HepG2 (cell line): ENCODE measurements at regions not wholly inside any gene's neighbourhood (a gene's known extent, or its start where the extent isn't known, plus 50 kb on each side); places are given as distances from the start of the nearest gene placed in this dataset.

Experiments
- ATAC-seq: fragments of 200-7000 bp; cut with Tn5 transposase; 3 replicates; pipeline ENCODE4 v1.9.1; 2020; ENCODE audit warnings: mild to moderate bottlenecking, moderate library complexity
- BruUV-seq: library from RNA; stranded (reverse); fragments of 400-500 nt; replicated peaks from 2 replicates; lab custom pipeline; 2021; lab: Mats Ljungman, UMichigan
- CTCF ChIA-PET: fragments of 300-600 bp; formaldehyde crosslinking; extraction: SDS; loops from one replicate; lab custom pipeline; 2021; ENCODE audit warnings: low total read pairs, inconsistent platforms, low intra/inter-chr PET ratio; lab: Yijun Ruan, JAX
- POLR2A ChIA-PET: fragments of 350-600 bp; sonication (Branson Sonifier 250); formaldehyde crosslinking; loops from one replicate; lab custom pipeline; 2020; ENCODE audit warnings: antibody characterized with exemption, inconsistent platforms; lab: Yijun Ruan, JAX
- DNase-seq: peaks from one replicate; pipeline ENCODE4 v3.0.0-alpha.2; 2015; ENCODE audit warnings: low spot score
- FAIRE-seq: peaks from 3 replicates; lab custom pipeline; 2011; peaks lifted over from hg19 to GRCh38; lab: Jason Lieb, UNC
- H2AFZ ChIP-seq: one replicate; pipeline ENCODE4 v1.6.1; 2011; ENCODE audit warnings: low read length, inconsistent platforms
- H3K27ac ChIP-seq: fragments of 300-600 bp; 3 replicates; pipeline ENCODE4 v1.8.0; 2011; ENCODE audit warnings: mixed run types, mild to moderate bottlenecking, mixed read lengths, low read length, inconsistent platforms; ENCODE audit not compliant: insufficient read depth; ENCODE audit errors: extremely low read length
- H3K27me3 ChIP-seq, 2 experiments: fragments of 200-600 bp in 1 of 2; 2 replicates in 1 of 2; 3 replicates in 1 of 2; pipeline versions ENCODE4 v1.6.0 to v1.8.0; 2011; ENCODE audit warnings: low read length in 2 of 2, mild to moderate bottlenecking in 2 of 2, moderate library complexity in 2 of 2, inconsistent platforms in 1 of 2; ENCODE audit not compliant: insufficient read depth in 2 of 2, control insufficient read depth in 1 of 2
- H3K36me3 ChIP-seq, 2 experiments: fragments of 200-600 bp in 1 of 2; replicated peaks in 1 of 2; 2 replicates in 1 of 2; 3 replicates in 1 of 2; pipeline versions ENCODE4 v1.5.1 to v1.8.0; 2011; ENCODE audit warnings: low read length in 2 of 2, inconsistent platforms in 1 of 2; ENCODE audit not compliant: insufficient read depth in 2 of 2, control insufficient read depth in 1 of 2
- H3K4me1 ChIP-seq: 2 replicates; pipeline ENCODE4 v1.5.1; 2012; ENCODE audit warnings: low read length, inconsistent platforms; ENCODE audit not compliant: insufficient read depth
- H3K4me2 ChIP-seq: 2 replicates; pipeline ENCODE4 v1.6.0; 2011; ENCODE audit warnings: low read depth, low read length, inconsistent platforms
- H3K4me3 ChIP-seq, 3 experiments: fragments of 200-600 bp in 1 of 3; sonication (generic), shearing (Covaris generic) in 1 of 3; replicated peaks in 1 of 3; 2 replicates each; pipeline ENCODE4 v1.5.1; 2011 to 2016; ENCODE audit warnings: low read length in 3 of 3, inconsistent platforms in 2 of 3, low read depth in 2 of 3, mild to moderate bottlenecking in 2 of 3, control low read depth in 1 of 3, mixed read lengths in 1 of 3; ENCODE audit not compliant: insufficient read depth in 1 of 3
- H3K79me2 ChIP-seq: one replicate; pipeline ENCODE4 v1.6.1; 2011; ENCODE audit warnings: low read length, inconsistent platforms; ENCODE audit not compliant: insufficient read depth
- H3K9ac ChIP-seq: 2 replicates; pipeline ENCODE4 v1.6.0; 2011; ENCODE audit warnings: mild to moderate bottlenecking, low read depth, low read length, inconsistent platforms; ENCODE audit not compliant: insufficient read depth
- H3K9me3 ChIP-seq: 2 replicates; pipeline ENCODE4 v1.5.1; 2012; ENCODE audit warnings: mild to moderate bottlenecking, low read length
- H4K20me1 ChIP-seq: 2 replicates; pipeline ENCODE4 v1.6.0; 2011; ENCODE audit warnings: inconsistent platforms, mild to moderate bottlenecking, low read length, moderate library complexity; ENCODE audit not compliant: insufficient read depth
- CBX1 ChIP-seq: IDR thresholded peaks from one replicate; pipeline ENCODE4 v1.6.1; 2016; ENCODE audit warnings: antibody characterized with exemption, low read depth
- CEBPB ChIP-seq: IDR thresholded peaks from 2 replicates; pipeline ENCODE4 v1.6.1; 2011; ENCODE audit warnings: low read depth, low read length, improper control_type of control experiment, borderline replicate concordance
- MAFK ChIP-seq, 2 experiments: IDR thresholded peaks in 1 of 2; conservative IDR thresholded peaks in 1 of 2; 2 replicates each; pipeline ENCODE4 v1.6.1; 2011; ENCODE audit warnings: improper control_type of control experiment in 2 of 2, low read length in 2 of 2
- ZNF317 ChIP-seq: sonication (generic); formaldehyde crosslinking; IDR thresholded peaks from 2 replicates; pipeline ENCODE4 v1.5.0; 2020; ENCODE audit warnings: mild to moderate bottlenecking, missing genetic modification reagents
- ZNF710 ChIP-seq: sonication (generic); formaldehyde crosslinking; IDR thresholded peaks from 2 replicates; pipeline ENCODE4 v1.5.0; 2020; ENCODE audit warnings: mild to moderate bottlenecking, missing genetic modification reagents, borderline replicate concordance
- WGBS: methylation state at CpG from one replicate; pipeline ENCODE4 v1.1.6; 2017; ENCODE audit warnings: low lambda C conversion rate; 5-methylcytosine and 5-hydroxymethylcytosine counted together
- in situ Hi-C: cut with HindIII; loops from 2 replicates; pipeline ENCODE4 v1.10.0; 2017; ENCODE audit warnings: low pct_unique_long_range_greater_than_20kb; ENCODE audit not compliant: extremely low pct_ligation_motif_present
- intact Hi-C: fragments of 100-400 bp; cut with micrococcal nuclease; formaldehyde crosslinking; loops from one replicate; pipeline ENCODE4 v1.10.0; 2022; ENCODE audit not compliant: unreplicated experiment

GRCh38 chr5:99023330-99023729, 94.5 kb upstream of the CHD1 start:
- CTCF ChIA-PET, result no interaction called here
- no peaks in the 10 kb centered on the region for H3K36me3 ChIP-seq
- FAIRE-seq, result no peak
- no TSS peak for BruUV-seq
- peaks cover 64% of the 10 kb centered on the region for H3K4me1 ChIP-seq
- 73% methylated on average over 3 of the region's 3 CpGs for WGBS
- no peak for ATAC-seq
- H3K4me3 ChIP-seq, result no peak overlapping the region
- TF ChIP-seq MAFK (conservative IDR thresholded peaks at IDR 0.05 in 1 of 2, IDR thresholded peaks at IDR 0.05 in 1 of 2; ENCODE audit: low read length in 2 of 2) (0 out of 4 replicates have a peak, but pooled peaks have one; percentile 7 to 15), CBX1 (no peak), CEBPB (0 out of 2 replicates have a peak, but pooled peaks have one; percentile 4)
- H2AFZ ChIP-seq, result no peak overlapping the region
- no peaks in the 10 kb centered on the region for H4K20me1 ChIP-seq
- no peaks in the 10 kb centered on the region for H3K79me2 ChIP-seq
- no peak overlapping the region for H3K27ac ChIP-seq
- no peaks in the 10 kb centered on the region for H3K9me3 ChIP-seq
- H3K9ac ChIP-seq, result no peak overlapping the region
- DNase-seq, result no peak
- no peak overlapping the region for H3K4me2 ChIP-seq
- POLR2A ChIA-PET, result no interaction called here
- in situ Hi-C loops (loop anchor here (10.0 kb wide), 1 partner anchor 249 kb away; the partner anchor contains the start of gene RGMB), intact Hi-C loops (no loop called here)
- H3K27me3 ChIP-seq, result no peaks in the 10 kb centered on the region

GRCh38 chr5:99022250-99022649, 93.4 kb upstream of the CHD1 start:
- no peaks in the 10 kb centered on the region for H3K36me3 ChIP-seq
- in situ Hi-C loops (loop anchor here (10.0 kb wide), 1 partner anchor 247 kb away; the partner anchor contains the start of gene RGMB), intact Hi-C loops (no loop called here)
- no peak overlapping the region for H3K9ac ChIP-seq
- H3K4me2 ChIP-seq, result no peak overlapping the region
- FAIRE-seq (no peak), DNase-seq (no peak), ATAC-seq (no peak)
- no peaks in the 10 kb centered on the region for H4K20me1 ChIP-seq
- H3K4me1 ChIP-seq, result peaks cover 62% of the 10 kb centered on the region
- CTCF ChIA-PET, result no interaction called here
- H3K27ac ChIP-seq, result no peak overlapping the region
- POLR2A ChIA-PET, result no interaction called here
- peak overlapping the region; percentile 72 for H2AFZ ChIP-seq
- no TSS peak for BruUV-seq
- H3K27me3 ChIP-seq, result no peaks in the 10 kb centered on the region
- no peak overlapping the region for H3K4me3 ChIP-seq
- no peaks in the 10 kb centered on the region for H3K79me2 ChIP-seq
- no peaks in the 10 kb centered on the region for H3K9me3 ChIP-seq
- TF ChIP-seq ZNF710 (CRISPR knock-in tag) (no peak), ZNF317 (CRISPR knock-in tag) (peak; percentile 91)
